IMR-90 (cell line): ENCODE measurements at regions not wholly inside any gene's neighbourhood (a gene's known extent, or its start where the extent isn't known, plus 50 kb on each side); places are given as distances from the start of the nearest gene placed in this dataset.

Experiments
- ATAC-seq: fragments of 200-7000 bp; cut with Tn5 transposase; 2 replicates; pipeline ENCODE4 v1.9.1; 2020; ENCODE audit warnings: low read depth, mild to moderate bottlenecking, moderate library complexity
- BruUV-seq: library from RNA; stranded (reverse); fragments of 400-500 nt; replicated peaks from 2 replicates; lab custom pipeline; 2021; lab: Mats Ljungman, UMichigan
- CTCF ChIA-PET: fragments of 300-600 bp; formaldehyde crosslinking; extraction: SDS; loops from one replicate; lab custom pipeline; 2021; ENCODE audit warnings: antibody characterized with exemption; lab: Yijun Ruan, JAX
- POLR2A ChIA-PET: fragments of 300-600 bp; sonication (Branson Sonifier 250); formaldehyde crosslinking; loops from one replicate; lab custom pipeline; 2022; ENCODE audit warnings: antibody characterized with exemption; ENCODE audit not compliant: unreplicated experiment; lab: Charles Lee
- DNase-seq: peaks from one replicate; pipeline ENCODE4 v3.0.0; 2013
- H2AFZ ChIP-seq: replicated peaks from 2 replicates; pipeline ENCODE3; 2013; ENCODE audit warnings: low read length, mild to moderate bottlenecking; ENCODE audit not compliant: poor library complexity
- H2AK5ac ChIP-seq: 2 replicates; pipeline ENCODE4 v1.6.1; 2013; ENCODE audit warnings: low read depth, low read length, inconsistent platforms
- H2AK9ac ChIP-seq: replicated peaks from 2 replicates; pipeline ENCODE3; 2013; ENCODE audit warnings: mild to moderate bottlenecking, low read depth, low read length, moderate library complexity; ENCODE audit not compliant: poor library complexity
- H2BK120ac ChIP-seq: 2 replicates; pipeline ENCODE4 v1.6.1; 2013; ENCODE audit warnings: low read depth, low read length, inconsistent platforms
- H2BK15ac ChIP-seq: 3 replicates; pipeline ENCODE4 v1.6.1; 2013; ENCODE audit warnings: low read depth, low read length, inconsistent platforms
- H2BK20ac ChIP-seq: 2 replicates; pipeline ENCODE4 v1.6.1; 2013; ENCODE audit warnings: low read depth, mild to moderate bottlenecking, inconsistent platforms, low read length, moderate library complexity
- H2BK5ac ChIP-seq: 2 replicates; pipeline ENCODE4 v1.6.1; 2013; ENCODE audit warnings: mild to moderate bottlenecking, low read depth, low read length, inconsistent platforms; ENCODE audit not compliant: poor library complexity, severe bottlenecking
- H3K14ac ChIP-seq: replicated peaks from 2 replicates; pipeline ENCODE4 v1.6.1; 2013; ENCODE audit warnings: low read depth, low read length, inconsistent platforms
- H3K18ac ChIP-seq: 2 replicates; pipeline ENCODE4 v1.6.1; 2013; ENCODE audit warnings: low read depth, low read length, control low read depth
- H3K23ac ChIP-seq: 2 replicates; pipeline ENCODE4 v1.6.1; 2013; ENCODE audit warnings: low read depth, low read length, inconsistent platforms
- H3K27ac ChIP-seq: 2 replicates; pipeline ENCODE4 v1.5.1; 2013; ENCODE audit warnings: mild to moderate bottlenecking, control low read depth, low read length; ENCODE audit not compliant: insufficient read depth
- H3K27me3 ChIP-seq: 2 replicates; pipeline ENCODE4 v1.6.1; 2013; ENCODE audit warnings: low read length; ENCODE audit not compliant: control insufficient read depth, insufficient read depth
- H3K36me3 ChIP-seq: 2 replicates; pipeline ENCODE4 v1.6.1; 2013; ENCODE audit warnings: low read length, mixed read lengths; ENCODE audit not compliant: control insufficient read depth, insufficient read depth
- H3K4ac ChIP-seq: 2 replicates; pipeline ENCODE4 v1.6.1; 2013; ENCODE audit warnings: low read depth, low read length, inconsistent platforms
- H3K4me1 ChIP-seq: 2 replicates; pipeline ENCODE4 v1.6.1; 2013; ENCODE audit warnings: low read length, mixed read lengths; ENCODE audit not compliant: control insufficient read depth, insufficient read depth
- H3K4me2 ChIP-seq: 2 replicates; pipeline ENCODE4 v1.6.1; 2013; ENCODE audit warnings: low read depth, mild to moderate bottlenecking, control low read depth, low read length, moderate library complexity
- H3K4me3 ChIP-seq: 2 replicates; pipeline ENCODE4 v1.5.1; 2013; ENCODE audit warnings: low read depth, mild to moderate bottlenecking, control low read depth, low read length, moderate library complexity; ENCODE audit not compliant: insufficient read depth
- H3K56ac ChIP-seq: 2 replicates; pipeline ENCODE4 v1.6.1; 2013; ENCODE audit warnings: low read length, inconsistent platforms; ENCODE audit not compliant: insufficient read depth; ENCODE audit errors: extremely low read depth
- H3K79me1 ChIP-seq, 2 experiments: 2 replicates each; pipeline ENCODE4 v1.6.1; 2013; ENCODE audit warnings: low read length in 2 of 2, inconsistent platforms in 1 of 2, low read depth in 1 of 2
- H3K9ac ChIP-seq: 2 replicates; pipeline ENCODE4 v1.6.1; 2013; ENCODE audit warnings: low read depth, low read length, control low read depth
- H3K9me1 ChIP-seq: 2 replicates; pipeline ENCODE4 v1.6.1; 2013; ENCODE audit warnings: low read length, inconsistent platforms; ENCODE audit not compliant: insufficient read depth
- H3K9me3 ChIP-seq: 2 replicates; pipeline ENCODE4 v1.6.1; 2013; ENCODE audit warnings: low read length; ENCODE audit not compliant: control insufficient read depth, insufficient read depth
- H4K20me1 ChIP-seq: 2 replicates; pipeline ENCODE4 v1.6.1; 2013; ENCODE audit warnings: low read length, inconsistent platforms; ENCODE audit not compliant: insufficient read depth
- H4K5ac ChIP-seq: 2 replicates; pipeline ENCODE4 v1.6.1; 2013; ENCODE audit warnings: mild to moderate bottlenecking, low read depth, low read length, control low read depth
- H4K8ac ChIP-seq, 2 experiments: 2 replicates each; pipeline ENCODE4 v1.6.1; 2013; ENCODE audit warnings: low read depth in 2 of 2, low read length in 2 of 2, control low read depth in 1 of 2, inconsistent platforms in 1 of 2
- H4K91ac ChIP-seq: 2 replicates; pipeline ENCODE4 v1.6.1; 2013; ENCODE audit warnings: low read depth, low read length, inconsistent platforms; ENCODE audit not compliant: insufficient read depth
- BHLHE40 ChIP-seq: fragments of 150-350 bp; IDR thresholded peaks from 2 replicates; pipeline ENCODE4 v1.6.1; 2016; ENCODE audit warnings: mild to moderate bottlenecking, low read depth, low read length
- CHD1 ChIP-seq: IDR thresholded peaks from 2 replicates; pipeline ENCODE4 v1.6.1; 2012; ENCODE audit warnings: low read depth, low read length, improper control_type of control experiment
- MXI1 ChIP-seq: IDR thresholded peaks from 2 replicates; pipeline ENCODE4 v1.6.1; 2012; ENCODE audit warnings: low read depth, mild to moderate bottlenecking, low read length, moderate library complexity, borderline replicate concordance
- RAD21 ChIP-seq: IDR thresholded peaks from 2 replicates; pipeline ENCODE4 v1.6.1; 2012; ENCODE audit warnings: low read length, improper control_type of control experiment
- RCOR1 ChIP-seq: IDR thresholded peaks from 2 replicates; pipeline ENCODE4 v1.6.1; 2012; ENCODE audit warnings: mild to moderate bottlenecking, low read length, improper control_type of control experiment; ENCODE audit not compliant: insufficient replicate concordance
- SMC3 ChIP-seq: fragments of 150-350 bp; IDR thresholded peaks from 2 replicates; pipeline ENCODE4 v1.6.1; 2016; ENCODE audit warnings: low read depth, mild to moderate bottlenecking, antibody characterized with exemption, low read length, moderate library complexity
- WGBS, 2 experiments: methylation state at CpG; one replicate each; pipeline versions ENCODE4 v1.1.5 to v1.1.7; 2013; ENCODE audit warnings: missing lambda C conversion rate in 2 of 2; ENCODE audit not compliant: insufficient read length in 1 of 2; ENCODE audit errors: extremely low coverage in 2 of 2; 5-methylcytosine and 5-hydroxymethylcytosine counted together
- dilution Hi-C: fragments of 300-500 bp; cut with HindIII; formaldehyde crosslinking; loops from one replicate; pipeline ENCODE4 v1.14.3; 2018; ENCODE audit warnings: low sequenced_read_pairs; ENCODE audit not compliant: unreplicated experiment
- in situ Hi-C: fragments of 300-500 bp; cut with MboI; formaldehyde crosslinking; loops from 3 replicates; pipeline ENCODE4 v1.14.3; 2019; ENCODE audit warnings: low sequenced_read_pairs, inconsistent platforms, mixed read lengths
- intact Hi-C: fragments of 100-400 bp; cut with micrococcal nuclease; formaldehyde crosslinking; loops from 2 replicates; pipeline ENCODE4 v1.10.0; 2022
- TF ChIP-seq, protein P1 (sequence below): conservative IDR thresholded peaks from 2 replicates; pipeline ENCODE4 v1.5.1; 2012; ENCODE audit warnings: mild to moderate bottlenecking, low read depth, low read length, improper control_type of control experiment

DNA sequence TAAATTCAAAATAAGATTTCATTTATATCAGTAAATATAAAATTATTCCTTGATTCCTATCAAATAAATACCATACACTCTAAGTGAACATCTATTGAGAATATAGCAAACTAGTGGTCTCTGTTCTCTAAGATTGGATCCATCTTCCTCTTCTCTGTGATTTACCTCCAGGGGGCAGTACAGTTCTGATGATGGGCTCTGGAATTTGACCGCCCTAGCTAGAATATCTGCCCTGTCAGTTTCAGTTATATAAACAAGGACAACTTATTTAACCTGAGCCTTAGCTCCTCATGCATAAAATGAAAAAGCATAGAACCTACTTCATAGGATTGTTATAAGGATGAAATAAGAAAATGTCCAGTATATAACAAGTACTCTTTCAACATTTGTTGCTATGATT lies 171.1 kb upstream of the CCDC54 start:
- Histone ChIP-seq H2AK9ac (no peak overlapping the region), H4K8ac (no peak overlapping the region), H3K79me1 (0 out of 4 replicates have a peak, but pooled peaks cover 0 to 3% of the 10 kb centered on the region in 2 experiments), H2BK15ac (no peak overlapping the region), H3K36me3 (no peaks in the 10 kb centered on the region), H4K20me1 (no peaks in the 10 kb centered on the region), H3K9me3 (no peaks in the 10 kb centered on the region), H3K27ac (no peak overlapping the region), H3K9ac (no peak overlapping the region), H4K91ac (no peak overlapping the region), H3K23ac (no peak overlapping the region), H3K4me1 (peaks cover 18% of the 10 kb centered on the region), H3K9me1 (peaks cover 8% of the 10 kb centered on the region), H3K18ac (no peak overlapping the region), H2BK5ac (no peak overlapping the region), H3K4ac (no peak overlapping the region), H3K27me3 (no peaks in the 10 kb centered on the region), H3K4me3 (no peak overlapping the region), H2AFZ (no peak overlapping the region), H4K5ac (no peak overlapping the region), H3K56ac (no peak overlapping the region), H2BK20ac (no peak overlapping the region), H2BK120ac (no peak overlapping the region), H2AK5ac (no peak overlapping the region), H3K4me2 (no peak overlapping the region), H3K14ac (no peak overlapping the region)
- ATAC-seq (0 out of 2 replicates have a peak, but pooled peaks have one; percentile 20), DNase-seq (peak; percentile 59)
- POLR2A ChIA-PET, result no interaction called here
- CTCF ChIA-PET, result interaction anchor here (0.7 to 1.5 kb wide), 5 partner anchors 11 to 223 kb away, joined by 3 read pairs; no protein-coding TSS in a partner anchor
- WGBS, 2 experiments, result no CpG with 5 or more reads among the region's 1 CpG
- TF ChIP-seq CHD1 (no peak), RAD21 (peak; percentile 69), MXI1 (no peak), SMC3 (peak; percentile 50), BHLHE40 (no peak), RCOR1 (no peak)
- TF ChIP-seq, protein P1, sequence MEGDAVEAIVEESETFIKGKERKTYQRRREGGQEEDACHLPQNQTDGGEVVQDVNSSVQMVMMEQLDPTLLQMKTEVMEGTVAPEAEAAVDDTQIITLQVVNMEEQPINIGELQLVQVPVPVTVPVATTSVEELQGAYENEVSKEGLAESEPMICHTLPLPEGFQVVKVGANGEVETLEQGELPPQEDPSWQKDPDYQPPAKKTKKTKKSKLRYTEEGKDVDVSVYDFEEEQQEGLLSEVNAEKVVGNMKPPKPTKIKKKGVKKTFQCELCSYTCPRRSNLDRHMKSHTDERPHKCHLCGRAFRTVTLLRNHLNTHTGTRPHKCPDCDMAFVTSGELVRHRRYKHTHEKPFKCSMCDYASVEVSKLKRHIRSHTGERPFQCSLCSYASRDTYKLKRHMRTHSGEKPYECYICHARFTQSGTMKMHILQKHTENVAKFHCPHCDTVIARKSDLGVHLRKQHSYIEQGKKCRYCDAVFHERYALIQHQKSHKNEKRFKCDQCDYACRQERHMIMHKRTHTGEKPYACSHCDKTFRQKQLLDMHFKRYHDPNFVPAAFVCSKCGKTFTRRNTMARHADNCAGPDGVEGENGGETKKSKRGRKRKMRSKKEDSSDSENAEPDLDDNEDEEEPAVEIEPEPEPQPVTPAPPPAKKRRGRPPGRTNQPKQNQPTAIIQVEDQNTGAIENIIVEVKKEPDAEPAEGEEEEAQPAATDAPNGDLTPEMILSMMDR, result peak; percentile 64
- BruUV-seq, result no TSS peak
- in situ Hi-C loops (no loop called here), dilution Hi-C loops (no loop called here), intact Hi-C loops (loop anchor here (1.0 kb wide), 1 partner anchor 29 kb away; no protein-coding TSS in a partner anchor)
